ENCODE measurements at regions not wholly inside any gene's neighbourhood (a gene's known extent, or its start where the extent isn't known, plus 50 kb on each side); places are given as distances from the start of the nearest gene placed in this dataset.

DNA sequence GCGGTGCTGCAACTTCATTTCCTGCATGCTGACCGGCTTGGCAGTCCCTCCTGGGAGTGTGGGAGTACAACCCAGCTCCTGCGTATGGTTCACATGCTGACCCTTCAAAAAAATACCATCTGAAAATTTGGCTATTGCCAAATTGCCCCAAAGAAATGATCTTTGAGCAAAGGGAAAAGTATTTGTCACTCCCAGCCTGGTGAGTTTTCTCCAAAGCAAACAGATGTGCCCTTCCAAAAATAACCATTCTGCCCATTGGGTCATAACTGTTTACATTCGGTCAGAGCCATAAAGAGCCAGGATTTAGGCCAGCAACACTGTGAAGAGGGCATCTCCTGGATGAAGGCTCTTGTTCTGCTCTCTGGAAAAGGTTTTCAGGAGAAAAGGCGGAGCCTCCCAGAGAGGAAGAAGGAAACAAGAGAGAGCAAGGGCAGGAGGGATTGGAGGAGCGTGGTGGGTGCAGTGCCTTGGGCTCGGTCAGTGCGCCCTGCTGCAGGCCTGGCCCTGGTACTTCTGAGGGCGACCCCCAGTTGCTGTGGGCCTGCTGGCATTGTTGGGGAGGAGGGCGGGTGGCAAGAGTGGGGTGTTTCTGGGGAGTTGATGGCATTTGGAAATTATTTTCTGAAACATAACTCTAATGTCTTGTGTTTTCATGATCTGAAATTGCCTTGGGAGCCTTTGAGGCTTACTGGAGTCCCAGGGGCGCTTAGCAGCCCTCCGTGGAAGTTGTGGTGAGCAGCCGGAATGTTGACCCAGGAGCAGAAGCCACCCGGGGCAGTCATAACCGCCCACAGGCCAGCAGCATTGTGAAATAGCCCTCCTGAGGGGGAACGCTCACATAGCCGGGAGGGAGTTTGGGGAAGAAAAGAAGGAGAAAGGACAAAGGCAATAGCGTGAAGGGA, 248.4 kb downstream of the MYLK4 start:
- no peak for DNase-seq

DNA sequence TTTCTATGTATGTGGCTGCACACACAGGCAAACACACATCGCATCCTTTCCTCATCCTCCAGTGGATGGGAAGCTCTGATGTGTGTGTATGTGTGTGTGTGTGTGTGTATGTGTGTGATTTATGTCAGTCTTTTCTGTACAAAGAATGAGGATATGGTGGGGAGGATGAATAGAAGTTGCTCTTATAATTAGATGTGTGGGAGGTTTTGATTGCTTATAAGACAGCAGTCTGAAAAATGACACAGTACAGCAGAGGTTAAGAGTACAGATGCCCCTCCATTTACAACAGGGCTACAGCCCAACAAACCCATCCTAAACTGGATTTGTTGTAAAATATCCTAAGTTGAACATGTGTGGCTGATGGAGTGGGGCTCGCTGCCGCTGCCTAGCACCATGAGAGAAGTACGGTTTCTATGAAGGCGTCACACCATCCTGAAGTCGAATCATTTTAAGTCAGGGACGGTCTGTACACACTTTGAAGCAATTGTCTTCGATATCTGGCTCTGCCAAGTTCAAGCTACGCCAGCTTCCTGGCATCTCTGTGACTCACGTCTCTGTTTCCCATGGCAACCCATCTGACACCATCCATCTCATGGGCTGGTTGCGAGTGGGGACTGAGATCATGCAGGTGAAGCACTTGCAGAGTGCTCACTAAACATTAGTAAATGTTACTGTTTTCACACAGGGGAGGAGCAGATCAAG, 252.6 kb downstream of the MYLK4 start:
- no peak for DNase-seq

DNA sequence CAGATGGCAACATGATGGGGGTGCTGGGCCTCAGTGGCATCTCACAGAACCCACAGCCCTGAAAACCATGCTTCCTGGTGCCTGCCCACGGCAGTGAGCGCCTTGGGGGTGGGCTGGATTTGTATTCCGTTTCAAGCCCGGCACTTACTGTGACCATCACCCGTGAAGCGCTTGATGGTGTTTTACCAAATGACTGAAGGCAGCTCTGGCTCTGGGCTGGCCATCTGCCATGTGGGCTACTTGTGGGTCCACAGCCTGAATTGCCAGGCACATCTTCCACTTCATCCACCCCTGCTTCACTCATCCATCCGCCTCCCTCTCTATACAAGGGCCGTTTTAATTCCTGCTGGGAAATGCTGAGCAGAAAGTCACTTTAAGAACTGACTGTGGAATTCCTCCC, 250.9 kb upstream of the GMDS start:
- DNase-seq: no peak

DNA sequence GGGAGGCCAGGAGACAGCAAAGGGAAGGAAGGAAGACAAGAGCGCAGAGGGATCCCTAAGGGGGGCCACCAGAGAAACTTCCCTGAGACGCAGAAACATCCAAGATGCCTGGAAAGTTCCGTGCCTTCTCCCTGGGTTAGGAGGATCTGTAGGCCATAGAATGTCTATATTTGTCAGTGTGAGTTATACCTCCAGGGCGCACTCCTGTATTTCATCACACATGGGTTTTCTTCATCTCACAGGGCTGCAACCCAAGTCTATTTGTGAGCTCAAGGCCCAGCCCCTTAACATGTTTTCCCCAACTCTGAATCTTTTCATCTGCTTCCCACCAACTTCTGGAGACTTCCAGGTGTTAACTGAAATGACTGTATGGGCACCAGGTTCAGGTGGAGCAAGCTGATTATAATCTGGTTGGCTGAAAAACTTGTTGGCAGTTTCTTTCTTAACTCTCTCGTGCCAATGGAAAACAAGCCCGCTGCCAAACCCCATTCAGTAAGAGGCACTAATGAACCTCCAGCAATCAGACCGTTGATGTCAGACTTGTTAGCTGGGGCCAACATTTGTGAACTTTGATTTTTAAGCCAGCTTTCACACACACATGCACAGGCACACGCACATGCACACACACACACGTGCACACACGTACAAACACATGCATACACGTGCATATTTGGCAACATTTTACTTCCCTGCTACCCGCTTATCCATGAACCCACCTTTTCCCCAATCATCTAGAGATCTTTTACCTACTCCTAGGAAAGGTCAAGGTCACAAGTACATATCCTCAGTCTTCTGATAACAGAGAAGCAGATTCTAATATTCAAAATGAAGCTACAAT, 247.5 kb upstream of the GMDS start:
- DNase-seq: no peak

DNA sequence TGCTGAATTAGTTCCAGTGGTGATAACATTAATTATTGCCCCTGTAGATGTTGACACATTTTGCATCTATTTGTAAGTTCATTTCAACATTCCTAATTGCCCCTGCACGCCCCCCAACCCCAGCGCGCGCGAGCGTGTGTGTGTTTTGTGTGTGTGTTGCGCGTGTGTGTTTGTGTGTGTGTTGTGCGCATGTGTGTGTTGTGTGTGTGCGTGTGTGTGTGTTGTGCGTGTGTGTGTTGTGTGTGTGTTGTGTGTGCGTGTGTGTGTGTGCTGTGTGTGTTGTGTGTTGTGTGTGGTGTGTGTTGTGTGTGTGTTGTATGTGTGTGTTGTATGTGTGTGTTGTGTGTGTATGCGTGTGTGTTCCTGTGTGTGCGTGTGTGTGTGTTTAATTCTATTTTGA, 245.7 kb upstream of the GMDS start:
- no peak for DNase-seq

DNA sequence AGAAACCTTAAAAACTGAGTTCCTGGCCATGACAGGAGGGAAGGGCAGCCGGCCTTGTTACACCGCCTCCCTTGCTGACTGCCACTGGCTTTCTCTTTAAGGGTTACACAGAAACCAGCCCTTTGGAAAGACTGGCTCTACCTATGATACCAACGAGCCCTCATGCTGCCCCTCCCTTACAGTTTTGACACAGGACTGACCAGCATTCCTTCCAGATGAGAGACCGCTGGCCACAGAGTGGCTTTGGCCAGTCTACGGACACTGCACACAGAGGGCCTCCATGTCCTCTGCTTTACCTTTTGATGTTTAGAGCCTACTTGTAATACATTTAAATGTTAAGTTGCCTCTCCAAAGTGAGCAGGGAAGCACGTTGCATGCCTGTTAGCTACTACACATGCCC, 243.2 kb upstream of the GMDS start:
- DNase-seq: no peak

DNA sequence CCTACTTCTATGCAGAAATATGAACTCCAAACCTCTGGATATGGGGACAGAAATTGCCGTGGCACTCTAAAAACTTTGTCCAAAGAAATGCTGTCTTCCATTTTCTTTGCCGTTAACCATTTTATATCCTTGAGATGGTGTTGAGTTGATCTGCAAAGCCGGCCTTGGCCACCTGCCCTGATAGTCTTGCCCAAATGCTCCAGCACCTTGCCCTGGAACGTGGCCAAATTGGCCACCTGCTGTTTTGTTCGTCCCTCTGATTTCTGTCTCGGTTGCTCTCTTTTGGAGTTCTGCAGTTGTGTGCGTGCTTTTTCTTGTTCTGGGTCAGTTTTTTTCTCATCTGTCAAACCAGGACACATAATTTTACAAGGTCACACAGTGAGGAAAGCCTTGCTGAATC, 239.7 kb upstream of the GMDS start:
- DNase-seq: no peak

DNA sequence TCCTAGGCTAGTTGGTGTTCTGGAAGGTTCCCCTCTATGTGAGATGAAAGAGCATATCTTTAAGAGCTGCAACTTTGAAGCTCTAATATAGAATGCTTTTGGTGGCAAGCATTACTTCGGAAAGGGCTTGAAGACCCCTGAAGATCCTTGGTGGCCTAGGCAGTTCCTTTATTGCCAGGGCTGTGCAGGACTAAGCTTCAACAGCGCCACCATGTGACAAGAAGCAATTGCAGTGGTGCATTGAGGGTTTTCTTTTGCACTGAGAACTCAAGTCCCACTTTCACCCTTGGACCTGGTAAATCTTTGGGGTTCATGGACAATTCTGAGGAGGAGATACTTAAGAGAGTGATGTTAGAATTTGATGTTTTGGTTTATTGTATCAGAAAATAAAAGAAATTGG, 237.4 kb upstream of the GMDS start:
- no peak for DNase-seq

DNA sequence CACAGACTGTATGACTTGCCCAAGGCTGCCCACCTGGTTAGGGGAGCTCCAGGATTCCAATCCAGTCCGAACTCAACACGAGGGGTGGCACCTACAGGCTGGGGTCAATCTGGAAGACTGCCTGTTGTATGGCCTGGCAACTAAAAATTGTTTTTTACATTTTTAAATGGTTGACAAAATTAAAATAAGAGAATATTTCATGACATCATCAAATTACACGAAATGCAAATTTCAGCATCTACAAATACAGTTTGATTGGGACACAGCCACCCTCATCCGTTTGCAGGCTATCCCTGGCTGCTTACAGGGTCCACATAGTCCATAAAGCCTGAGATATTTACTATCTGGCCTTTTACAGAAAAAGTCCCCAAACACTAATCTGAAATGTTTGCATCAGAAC, 235.9 kb upstream of the GMDS start:
- no peak for DNase-seq

DNA sequence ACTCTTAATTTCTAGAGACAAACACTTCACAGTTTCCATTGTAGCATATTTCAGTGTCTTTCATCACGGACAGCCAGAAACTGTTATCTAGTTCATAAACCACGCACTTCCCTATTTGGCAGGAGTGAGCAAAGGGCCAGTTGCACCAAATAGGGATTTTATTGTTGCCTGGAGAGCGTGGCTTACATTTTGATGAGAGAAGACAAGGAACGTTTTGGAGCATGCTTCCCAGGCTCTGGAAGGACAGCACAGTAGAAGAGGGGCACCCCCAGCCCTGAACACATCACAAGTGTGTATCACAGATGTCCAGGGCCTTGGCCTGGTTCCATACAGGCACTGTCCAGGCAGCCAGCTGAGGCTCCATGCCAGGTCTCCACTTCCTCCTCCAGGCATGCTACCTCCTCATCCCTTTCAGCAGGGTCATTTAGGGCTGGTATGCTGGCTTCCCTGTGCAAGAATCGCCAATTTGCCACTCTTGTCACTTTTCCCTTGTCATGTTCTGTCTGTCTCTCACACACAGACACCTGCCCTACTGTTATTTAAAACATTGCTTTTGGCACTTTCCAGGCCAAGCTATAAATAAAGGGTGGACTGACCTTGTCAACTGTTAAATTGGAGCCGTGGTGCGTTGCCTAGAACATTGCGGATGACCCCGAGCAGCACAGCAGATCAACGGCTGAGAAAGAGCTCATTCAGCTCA, 235.0 kb upstream of the GMDS start:
- no peak for DNase-seq

DNA sequence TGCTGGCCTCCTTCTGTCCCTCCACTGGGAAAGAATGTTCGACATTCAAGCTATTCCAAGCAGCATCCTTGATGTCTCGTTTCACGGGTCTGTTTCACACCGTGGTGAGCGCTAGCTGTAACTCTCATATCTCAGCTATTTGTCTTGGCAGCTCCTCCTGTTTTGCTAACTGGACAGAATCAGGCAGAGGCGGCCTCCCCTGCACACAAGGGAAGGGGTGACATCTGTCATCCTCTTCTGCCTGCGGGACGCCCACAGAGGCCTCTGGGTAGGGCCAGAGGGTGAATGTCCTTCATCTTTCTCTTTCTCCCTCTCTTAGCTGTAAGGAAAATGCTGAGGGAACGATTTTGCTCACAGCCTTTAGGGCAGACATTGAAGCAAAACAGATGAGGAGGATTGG, 232.8 kb upstream of the GMDS start:
- DNase-seq: no peak

DNA sequence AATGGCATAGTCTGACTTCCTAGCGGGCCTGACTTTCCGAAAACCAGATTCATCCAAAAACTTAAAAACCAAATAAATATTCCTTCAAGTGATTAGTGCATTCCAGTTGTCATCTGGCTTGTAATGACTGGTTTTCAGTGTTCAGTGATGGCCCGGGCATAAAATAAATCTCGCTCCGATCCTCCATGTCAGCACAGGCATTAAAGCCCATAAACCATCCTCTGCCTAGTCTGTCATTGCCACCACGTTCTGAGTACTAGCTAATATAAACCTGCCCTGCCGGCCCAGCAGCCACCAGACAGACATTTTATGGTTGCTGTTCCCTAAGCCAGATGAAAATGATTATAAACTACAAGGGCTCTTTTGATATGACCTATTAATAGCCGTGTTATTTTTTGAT, 232.3 kb upstream of the GMDS start:
- DNase-seq: no peak

DNA sequence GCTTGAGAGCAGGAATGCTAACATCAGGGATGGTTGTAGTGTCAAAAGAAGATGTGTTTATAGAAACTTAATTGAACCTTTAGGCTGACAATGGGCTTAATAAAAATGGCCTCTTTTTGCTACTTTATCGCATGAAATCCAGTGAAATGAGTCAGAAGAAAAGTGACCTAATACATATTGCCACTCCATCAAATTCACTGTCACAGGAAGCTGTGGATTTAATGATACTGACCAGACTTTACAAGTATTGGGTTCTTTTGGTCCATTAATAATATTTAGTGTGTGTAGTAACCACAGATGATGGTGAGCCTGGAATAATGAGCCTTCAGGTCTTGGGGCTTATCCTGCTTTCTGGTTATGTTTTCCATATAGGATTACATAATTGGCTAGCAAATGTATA, 231.8 kb upstream of the GMDS start:
- no peak for DNase-seq

DNA sequence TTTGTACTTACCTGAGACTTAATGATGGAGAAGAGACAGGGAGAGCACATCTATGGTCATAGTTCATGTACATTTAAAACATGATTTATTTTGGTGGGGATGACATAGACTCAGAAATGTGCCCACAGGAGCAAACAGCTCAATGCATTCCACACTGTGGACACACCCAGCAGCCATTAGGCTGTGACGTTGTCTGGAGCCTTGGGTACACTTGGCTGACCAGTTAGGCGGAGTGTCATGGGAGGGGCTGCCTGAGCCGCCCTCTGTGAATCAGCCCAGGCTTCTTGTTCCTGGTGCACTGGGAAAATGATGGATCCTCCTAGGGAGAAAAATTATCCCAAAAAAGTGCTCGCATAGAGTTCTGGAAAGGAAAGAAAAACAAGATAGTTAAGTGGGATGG, 231.0 kb upstream of the GMDS start:
- DNase-seq: no peak

DNA sequence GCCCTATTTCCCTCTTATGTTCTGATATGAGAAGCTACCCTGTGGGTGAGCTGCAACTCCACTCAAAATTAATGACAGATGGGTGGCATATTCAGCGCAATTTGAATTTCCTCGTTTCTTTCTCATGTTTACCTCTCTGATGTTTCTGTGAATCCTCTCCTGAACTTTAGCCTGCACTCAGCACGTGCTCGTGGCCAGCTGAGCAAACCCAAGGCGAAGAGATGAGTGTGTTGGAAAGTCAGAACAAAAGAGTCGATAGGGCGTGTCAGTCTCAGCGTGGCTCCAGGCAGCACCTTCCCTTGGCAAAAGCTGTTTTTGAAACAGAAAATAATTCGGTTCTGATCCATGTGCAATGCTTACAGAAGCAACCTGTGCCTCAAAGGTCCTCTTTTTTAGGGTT, 226.1 kb upstream of the GMDS start:
- no peak for DNase-seq

DNA sequence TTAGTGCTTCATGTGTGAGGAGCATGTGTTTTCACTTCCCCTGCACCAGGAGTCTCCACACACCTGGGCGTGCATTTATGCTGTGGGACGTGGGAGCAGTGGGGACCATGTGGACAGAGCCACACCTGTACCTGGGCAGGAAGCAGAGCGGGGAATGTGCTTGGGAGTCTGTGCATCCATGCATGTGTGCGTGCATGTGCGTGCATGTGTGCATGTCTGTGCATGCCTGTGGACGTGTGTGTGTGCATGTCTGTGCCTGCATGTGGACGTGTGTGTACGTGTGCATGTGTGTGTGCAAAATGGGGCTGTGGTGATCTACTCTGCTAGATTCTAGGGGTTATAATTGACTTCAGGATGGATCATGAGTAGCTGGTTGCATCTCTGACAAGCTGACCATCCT, 224.0 kb upstream of the GMDS start:
- no peak for DNase-seq

DNA sequence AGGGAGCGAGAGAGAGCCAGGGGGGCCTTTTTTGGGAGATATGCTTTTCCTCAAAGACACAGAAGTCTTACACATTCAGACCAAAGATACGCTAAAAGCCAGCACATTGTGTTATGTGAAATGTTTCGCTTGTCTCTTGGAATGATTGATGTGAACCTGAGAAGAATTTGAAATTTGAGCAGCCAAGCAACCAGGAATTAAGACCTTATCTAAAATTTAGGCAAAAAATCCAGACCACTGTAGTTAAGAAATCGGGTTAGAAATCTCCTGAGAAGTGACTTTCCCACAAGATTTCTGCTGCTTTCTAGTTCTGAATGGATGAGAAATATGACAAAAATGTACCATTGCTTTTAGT, 223.2 kb upstream of the GMDS start:
- no peak for DNase-seq

DNA sequence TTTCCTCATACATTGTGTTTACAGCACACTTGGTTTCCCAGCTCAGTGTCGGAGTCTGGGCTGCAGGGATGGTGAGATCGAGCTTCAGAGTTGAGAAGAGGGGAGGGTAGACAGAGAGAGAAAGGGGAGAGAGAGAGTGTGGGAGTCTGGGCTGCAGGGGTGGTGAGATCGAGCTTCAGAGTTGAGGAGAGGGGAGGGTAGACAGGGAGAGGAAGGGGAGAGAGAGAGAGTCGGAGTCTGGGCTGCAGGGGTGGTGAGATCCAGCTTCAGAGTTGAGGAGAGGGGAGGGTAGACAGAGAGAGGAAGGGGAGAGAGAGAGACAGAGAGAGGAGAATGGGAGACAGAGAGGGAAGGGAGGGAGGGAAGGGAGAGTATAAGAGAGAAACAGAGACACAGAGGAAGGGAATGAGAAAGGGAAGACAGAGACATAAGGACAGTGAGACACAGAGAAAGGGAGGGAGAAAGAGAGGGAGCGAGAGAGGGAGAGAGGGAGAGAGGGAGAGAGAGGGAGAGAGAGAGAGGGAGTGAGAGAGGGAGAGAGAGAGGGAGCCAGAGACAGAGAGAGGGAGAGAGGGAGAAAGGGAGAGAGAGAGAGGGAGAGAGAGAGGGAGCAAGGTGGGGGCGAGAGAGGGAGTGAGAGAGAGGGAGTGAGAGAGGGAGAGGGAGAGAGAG, 222.7 kb upstream of the GMDS start:
- DNase-seq: no peak

DNA sequence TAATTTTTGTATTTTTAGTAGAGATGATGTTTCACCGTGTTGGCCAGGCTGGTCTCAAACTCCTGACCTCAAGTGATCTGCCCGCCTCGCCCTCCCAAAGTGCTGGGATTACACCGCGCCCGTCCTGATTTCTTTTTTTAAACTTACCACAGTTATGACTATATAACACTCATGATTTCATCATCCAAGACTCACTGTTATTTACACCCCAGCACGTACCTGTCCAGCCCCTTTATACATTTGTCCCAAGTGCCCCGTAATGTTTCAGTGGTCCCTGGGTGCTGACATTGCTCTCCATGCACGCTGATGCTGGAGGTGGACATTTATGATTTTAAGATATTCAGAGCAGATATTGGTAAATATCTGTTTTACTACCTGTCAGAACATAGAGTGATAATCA, 219.9 kb upstream of the GMDS start:
- DNase-seq: no peak

DNA sequence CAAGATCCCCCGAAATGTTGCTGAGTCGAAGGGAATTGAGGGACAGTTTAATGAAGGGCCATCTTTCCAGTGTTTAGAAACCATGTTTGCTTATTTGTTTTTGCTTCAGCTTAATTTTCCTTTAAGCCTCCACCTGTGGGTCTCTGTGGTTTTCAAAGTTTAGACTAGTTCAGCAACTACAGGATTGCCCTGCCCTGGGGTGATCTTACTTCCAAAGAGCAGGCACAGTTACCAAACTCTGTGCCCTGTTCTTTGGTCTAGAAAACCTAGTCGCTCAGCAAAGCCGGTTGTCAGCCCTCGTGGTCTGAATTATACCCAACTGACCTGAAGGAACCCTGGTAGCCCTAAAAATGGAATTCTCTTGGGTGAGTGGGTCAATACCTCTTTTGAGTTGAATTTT, 219.2 kb upstream of the GMDS start:
- no peak for DNase-seq

DNA sequence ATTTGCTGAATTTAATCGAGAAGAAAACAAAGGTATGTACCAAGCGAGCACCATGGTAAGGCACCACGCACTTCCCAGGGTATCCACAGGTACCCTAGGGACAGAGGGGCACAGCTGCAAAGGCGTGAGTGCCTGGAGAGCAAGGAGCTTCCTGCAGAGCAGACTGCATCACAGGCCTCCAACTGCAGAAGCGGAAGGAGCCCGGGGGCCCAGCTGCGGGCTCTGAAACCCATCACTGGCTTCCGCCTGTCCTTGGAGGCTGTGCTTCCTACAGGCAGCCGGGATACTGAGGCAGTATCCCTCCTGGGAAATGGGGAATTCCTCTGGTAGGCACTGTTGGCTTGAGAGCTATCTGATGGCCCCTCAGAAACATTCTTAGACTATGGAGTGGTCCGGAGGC, 217.4 kb upstream of the GMDS start:
- no peak for DNase-seq

DNA sequence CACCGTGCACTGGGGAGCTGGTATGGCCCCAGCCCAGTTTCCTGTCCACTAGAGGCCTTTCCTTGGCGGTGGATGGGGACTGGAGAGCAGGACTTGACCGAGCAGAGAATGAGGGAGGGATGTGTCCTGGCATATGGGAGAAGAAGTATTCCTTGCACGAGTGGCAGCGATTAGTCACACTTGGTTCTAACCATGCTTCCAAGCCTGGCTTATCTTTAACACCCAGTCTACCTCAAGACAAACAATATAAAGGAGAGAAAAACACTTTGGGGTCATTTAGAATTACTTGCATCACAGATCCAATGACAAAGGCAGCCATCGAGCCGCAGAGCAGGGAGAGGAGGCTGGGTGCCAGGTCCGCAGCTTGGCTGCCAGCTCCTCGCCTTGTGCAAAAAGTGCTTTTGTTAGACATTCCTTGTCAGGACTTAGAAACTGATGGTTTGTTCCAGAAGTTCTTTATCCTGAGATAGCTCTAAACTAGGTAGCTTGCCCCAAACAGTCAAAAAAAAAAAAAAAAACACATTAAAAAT, 214.9 kb upstream of the GMDS start:
- DNase-seq: no peak

All from bone marrow (tissue), 2 donors.